H1 (cell line): ENCODE measurements at regions not wholly inside any gene's neighbourhood (a gene's known extent, or its start where the extent isn't known, plus 50 kb on each side); places are given as distances from the start of the nearest gene placed in this dataset.

Experiments
- CTCF ChIA-PET: fragments of 300-600 bp; sonication (Branson Sonifier 250); formaldehyde crosslinking; loops from one replicate; lab custom pipeline; 2021; ENCODE audit not compliant: partially characterized antibody; lab: Charles Lee
- POLR2A ChIA-PET: fragments of 300-600 bp; sonication (Branson Sonifier 250); formaldehyde crosslinking; loops from one replicate; lab custom pipeline; 2021; ENCODE audit warnings: inconsistent platforms; ENCODE audit not compliant: partially characterized antibody; lab: Charles Lee
- DNase-seq, 2 experiments: peaks; one replicate each; pipeline versions ENCODE4 v3.0.0 to v3.0.0-alpha.2; 2010 to 2022; ENCODE audit warnings: low spot score in 2 of 2, low read depth in 1 of 2, mixed read lengths in 1 of 2
- FAIRE-seq: peaks from 2 replicates; lab custom pipeline; 2011; peaks lifted over from hg19 to GRCh38; lab: Jason Lieb, UNC
- H2AFZ ChIP-seq: 2 replicates; pipeline ENCODE4 v1.8.1; 2012; ENCODE audit warnings: low read length, inconsistent platforms
- H2AK5ac ChIP-seq: 2 replicates; pipeline ENCODE4 v1.6.1; 2013; ENCODE audit warnings: low read depth, low read length
- H2BK120ac ChIP-seq: replicated peaks from 2 replicates; pipeline ENCODE3; 2013; ENCODE audit warnings: low read depth, low read length, inconsistent platforms
- H2BK12ac ChIP-seq: 2 replicates; pipeline ENCODE4 v1.6.1; 2013; ENCODE audit warnings: low read depth, low read length
- H2BK15ac ChIP-seq: 2 replicates; pipeline ENCODE4 v1.6.1; 2013; ENCODE audit warnings: low read length
- H2BK20ac ChIP-seq: 2 replicates; pipeline ENCODE4 v1.6.1; 2013; ENCODE audit warnings: low read length
- H2BK5ac ChIP-seq: 2 replicates; pipeline ENCODE4 v1.6.1; 2013; ENCODE audit warnings: low read depth, low read length
- H3K14ac ChIP-seq: 2 replicates; pipeline ENCODE4 v1.6.1; 2013; ENCODE audit warnings: inconsistent platforms; ENCODE audit not compliant: insufficient read length
- H3K18ac ChIP-seq: 2 replicates; pipeline ENCODE4 v1.6.1; 2013; ENCODE audit warnings: low read length; ENCODE audit errors: extremely low read depth
- H3K23ac ChIP-seq: 2 replicates; pipeline ENCODE4 v1.6.1; 2013; ENCODE audit warnings: inconsistent platforms; ENCODE audit not compliant: insufficient read length
- H3K23me2 ChIP-seq: 2 replicates; pipeline ENCODE4 v1.6.1; 2013; ENCODE audit warnings: low read depth, low read length
- H3K27ac ChIP-seq: 2 replicates; pipeline ENCODE4 v1.6.1; 2011; ENCODE audit warnings: low read depth, low read length, inconsistent platforms
- H3K27me3 ChIP-seq, 4 experiments: replicated peaks in 1 of 4; 1 replicate in 1 of 4; 2 replicates in 3 of 4; pipeline versions ENCODE4 v1.6.1 to v1.8.1; 2011 to 2013; ENCODE audit warnings: low read length in 3 of 4, mild to moderate bottlenecking in 3 of 4, inconsistent platforms in 2 of 4, mixed read lengths in 2 of 4, moderate library complexity in 1 of 4; ENCODE audit not compliant: control insufficient read depth in 3 of 4, insufficient read depth in 3 of 4; ENCODE audit errors: extremely low read depth in 1 of 4
- H3K36me3 ChIP-seq, 4 experiments: 2 replicates each; pipeline versions ENCODE4 v1.6.1 to v1.8.1; 2011 to 2013; ENCODE audit warnings: mild to moderate bottlenecking in 4 of 4, low read length in 3 of 4, moderate library complexity in 2 of 4, control low read depth in 1 of 4, inconsistent platforms in 1 of 4; ENCODE audit not compliant: insufficient read depth in 4 of 4, control insufficient read depth in 2 of 4
- H3K4ac ChIP-seq: replicated peaks from 2 replicates; pipeline ENCODE3; 2013; ENCODE audit warnings: low read length, low read depth, mixed read lengths, inconsistent platforms; ENCODE audit not compliant: insufficient read length
- H3K4me1 ChIP-seq, 4 experiments: replicated peaks in 1 of 4; 1 replicate in 1 of 4; 2 replicates in 3 of 4; pipeline versions ENCODE4 v1.6.1 to v1.8.1; 2011 to 2013; ENCODE audit warnings: low read length in 3 of 4, inconsistent platforms in 2 of 4, mixed read lengths in 1 of 4; ENCODE audit not compliant: insufficient read depth in 4 of 4, control insufficient read depth in 3 of 4
- H3K4me2 ChIP-seq, 2 experiments: 2 replicates each; pipeline versions ENCODE4 v1.6.1 to v1.8.1; 2011 to 2013; ENCODE audit warnings: low read depth in 2 of 2, low read length in 2 of 2, control low read depth in 1 of 2, inconsistent platforms in 1 of 2, mild to moderate bottlenecking in 1 of 2; ENCODE audit not compliant: insufficient read depth in 1 of 2
- H3K4me3 ChIP-seq, 4 experiments: fragments of 200-600, 300-600 bp in 1 of 4; sonication (generic), shearing (Covaris generic), sonication (Bioruptor Twin) in 1 of 4; 2 replicates each; pipeline versions ENCODE4 v1.5.1 to v1.8.1; 2011 to 2016; ENCODE audit warnings: low read length in 4 of 4, low read depth in 3 of 4, control low read depth in 2 of 4, inconsistent platforms in 2 of 4, mild to moderate bottlenecking in 2 of 4, mixed read lengths in 1 of 4, moderate library complexity in 1 of 4; ENCODE audit not compliant: insufficient read depth in 2 of 4; ENCODE audit errors: extremely low read depth in 1 of 4
- H3K56ac ChIP-seq: replicated peaks from 2 replicates; pipeline ENCODE3; 2013; ENCODE audit warnings: low read depth, mild to moderate bottlenecking, mixed read lengths, low read length, inconsistent platforms; ENCODE audit not compliant: insufficient read length
- H3K79me1 ChIP-seq: 2 replicates; pipeline ENCODE4 v1.6.1; 2013; ENCODE audit warnings: low read depth, low read length, control low read depth
- H3K79me2 ChIP-seq, 2 experiments: 2 replicates each; pipeline versions ENCODE4 v1.6.1 to v1.8.1; 2012 to 2013; ENCODE audit warnings: low read length in 2 of 2, mild to moderate bottlenecking in 2 of 2, inconsistent platforms in 1 of 2; ENCODE audit not compliant: insufficient read depth in 2 of 2, control insufficient read depth in 1 of 2
- H3K9ac ChIP-seq, 4 experiments: replicated peaks in 1 of 4; 1 replicate in 1 of 4; 2 replicates in 3 of 4; pipeline versions ENCODE4 v1.6.1 to v1.8.1; 2011 to 2013; ENCODE audit warnings: low read depth in 3 of 4, low read length in 3 of 4, control low read depth in 2 of 4, mild to moderate bottlenecking in 2 of 4, moderate library complexity in 2 of 4, inconsistent platforms in 1 of 4; ENCODE audit errors: extremely low read depth in 1 of 4
- H3K9me3 ChIP-seq, 2 experiments: 2 replicates each; pipeline versions ENCODE4 v1.6.1 to v1.8.1; 2012 to 2013; ENCODE audit warnings: mild to moderate bottlenecking in 2 of 2, moderate library complexity in 2 of 2, control low read depth in 1 of 2, inconsistent platforms in 1 of 2, low read depth in 1 of 2, low read length in 1 of 2, mixed read lengths in 1 of 2; ENCODE audit not compliant: insufficient read depth in 2 of 2
- H4K20me1 ChIP-seq, 2 experiments: replicated peaks in 1 of 2; 2 replicates each; pipeline versions ENCODE3 to v1.8.1; 2011 to 2013; ENCODE audit warnings: inconsistent platforms in 2 of 2, low read length in 2 of 2, mild to moderate bottlenecking in 1 of 2; ENCODE audit not compliant: insufficient read depth in 2 of 2, control insufficient read depth in 1 of 2
- H4K5ac ChIP-seq: 2 replicates; pipeline ENCODE4 v1.6.1; 2013; ENCODE audit warnings: low read length, low read depth, mixed read lengths, inconsistent platforms; ENCODE audit not compliant: insufficient read length
- H4K8ac ChIP-seq: 2 replicates; pipeline ENCODE4 v1.8.0; 2013; ENCODE audit warnings: mild to moderate bottlenecking, moderate library complexity, low read length, inconsistent platforms; ENCODE audit not compliant: insufficient read depth; ENCODE audit errors: extremely low read depth
- H4K91ac ChIP-seq: replicated peaks from 2 replicates; pipeline ENCODE3; 2013; ENCODE audit warnings: low read length, mixed read lengths, inconsistent platforms; ENCODE audit not compliant: insufficient read length
- ASH2L ChIP-seq: fragments of 200-600, 300-600 bp; sonication (generic); IDR thresholded peaks from one replicate; pipeline ENCODE4 v1.7.1; 2017; ENCODE audit warnings: low read length
- BRCA1 ChIP-seq: IDR thresholded peaks from 2 replicates; pipeline ENCODE4 v1.6.1; 2012; ENCODE audit warnings: low read depth, low read length, improper control_type of control experiment
- CBX8 ChIP-seq: fragments of 300-800, 300-1000 bp; sonication (generic); IDR thresholded peaks from 2 replicates; pipeline ENCODE4 v1.7.1; 2016; ENCODE audit warnings: low read depth, low read length, borderline replicate concordance
- CTBP2 ChIP-seq: IDR thresholded peaks from 2 replicates; pipeline ENCODE4 v1.7.0; 2011; ENCODE audit warnings: borderline replicate concordance, mild to moderate bottlenecking, moderate library complexity, mixed read lengths, low read length; ENCODE audit not compliant: insufficient read depth, insufficient read length
- MAX ChIP-seq: IDR thresholded peaks from 2 replicates; pipeline ENCODE4 v1.6.1; 2012; ENCODE audit warnings: inconsistent platforms
- NANOG ChIP-seq: IDR thresholded peaks from 2 replicates; pipeline ENCODE4 v1.6.1; 2011; ENCODE audit warnings: low read length, low read depth, mild to moderate bottlenecking, inconsistent platforms; ENCODE audit not compliant: insufficient read depth, poor library complexity, severe bottlenecking
- NRF1 ChIP-seq: IDR thresholded peaks from 2 replicates; pipeline ENCODE4 v1.6.1; 2011; ENCODE audit warnings: mild to moderate bottlenecking, low read depth, low read length, improper control_type of control experiment
- RBBP5 ChIP-seq: IDR thresholded peaks from 2 replicates; pipeline ENCODE4 v1.7.1; 2012; ENCODE audit warnings: low read depth, mild to moderate bottlenecking, inconsistent platforms, low read length, moderate library complexity, borderline replicate concordance
- SIN3A ChIP-seq, 2 experiments: IDR thresholded peaks in 1 of 2; conservative IDR thresholded peaks in 1 of 2; 2 replicates each; pipeline ENCODE4 v1.6.1; 2011 to 2012; ENCODE audit warnings: low read length in 2 of 2, improper control_type of control experiment in 1 of 2, low read depth in 1 of 2, mild to moderate bottlenecking in 1 of 2
- SIX5 ChIP-seq: IDR thresholded peaks from 2 replicates; pipeline ENCODE4 v1.6.1; 2011; ENCODE audit warnings: mild to moderate bottlenecking, low read depth, low read length
- SP1 ChIP-seq: IDR thresholded peaks from 2 replicates; pipeline ENCODE4 v1.6.1; 2011; ENCODE audit warnings: low read depth, low read length
- TEAD4 ChIP-seq: IDR thresholded peaks from 2 replicates; pipeline ENCODE4 v1.6.1; 2012; ENCODE audit warnings: low read depth, low read length, inconsistent platforms, mixed read lengths
- USF2 ChIP-seq: IDR thresholded peaks from 2 replicates; pipeline ENCODE4 v1.6.1; 2011; ENCODE audit warnings: low read length, improper control_type of control experiment
- YY1 ChIP-seq: IDR thresholded peaks from 2 replicates; pipeline ENCODE4 v1.6.1; 2011; ENCODE audit warnings: low read depth, mild to moderate bottlenecking, low read length
- WGBS, 2 experiments: shearing (Covaris generic) in 1 of 2; methylation state at CpG; one replicate each; pipeline versions ENCODE4 v1.1.6 to v1.1.7; 2013 to 2015; ENCODE audit warnings: low lambda C conversion rate in 2 of 2, mixed read lengths in 2 of 2, inconsistent platforms in 1 of 2, low coverage in 1 of 2, missing lambda C conversion rate in 1 of 2; ENCODE audit not compliant: insufficient replicate concordance in 2 of 2, insufficient coverage in 1 of 2, insufficient read length in 1 of 2; ENCODE audit errors: extremely low coverage in 1 of 2, missing lambda C conversion rate in 1 of 2; 5-methylcytosine and 5-hydroxymethylcytosine counted together

- Histone ChIP-seq H2AK5ac (no peak overlapping the region), H3K79me1 (no peaks in the 10 kb centered on the region), H2BK20ac (no peak overlapping the region), H4K5ac (no peak overlapping the region), H3K9ac (no peak overlapping the region), H4K8ac (no peak overlapping the region), H3K36me3 (no peaks in the 10 kb centered on the region), H3K23me2 (no peaks in the 10 kb centered on the region; the same call in 1 of the 2 replicates), H2BK15ac (no peak overlapping the region), H4K20me1 (no peaks in the 10 kb centered on the region), H3K79me2 (no peaks in the 10 kb centered on the region), H4K91ac (no peak overlapping the region), H2BK12ac (no peak overlapping the region), H3K14ac (no peak overlapping the region), H3K4me3 (no peak overlapping the region), H2AFZ (no peak overlapping the region), H2BK5ac (no peak overlapping the region), H3K18ac (no peak overlapping the region), H3K56ac (no peak overlapping the region), H3K4me1 (no peaks in the 10 kb centered on the region), H3K27me3 (no peaks in the 10 kb centered on the region), H2BK120ac (no peak overlapping the region), H3K23ac (no peak overlapping the region), H3K9me3 (no peaks in the 10 kb centered on the region), H3K27ac (no peak overlapping the region), H3K4ac (no peak overlapping the region), H3K4me2 (no peak overlapping the region)
- WGBS, 2 experiments = 92% methylated on average over 4 of the region's 4 CpGs; no CpG with 5 or more reads in 1 of the 2 experiments
- POLR2A ChIA-PET = no interaction called here
- FAIRE-seq (no peak), DNase-seq (no peak)
- CTCF ChIA-PET = no interaction called here
- TF ChIP-seq SIX5 (no peak), NRF1 (no peak), MAX (no peak), USF2 (no peak), BRCA1 (no peak), NANOG (no peak), RBBP5 (no peak), SP1 (no peak), SIN3A (conservative IDR thresholded peaks at IDR 0.05 in 1 of 2, IDR thresholded peaks at IDR 0.05 in 1 of 2; ENCODE audit: low read depth in 1 of 2, low read length in 2 of 2) (no peak), CTBP2 (no peak), YY1 (no peak), CBX8 (no peak), TEAD4 (no peak), ASH2L (no peak)
Measured at GRCh38 chr14:86513056-86513455, 983.1 kb downstream of the FLRT2 start.
